ENCODE measurements at regions not wholly inside any gene's neighbourhood (a gene's known extent, or its start where the extent isn't known, plus 50 kb on each side); places are given as distances from the start of the nearest gene placed in this dataset.
A peak's percentile ranks its signal among the peaks of the same experiment; 100 is the strongest.

DNA sequence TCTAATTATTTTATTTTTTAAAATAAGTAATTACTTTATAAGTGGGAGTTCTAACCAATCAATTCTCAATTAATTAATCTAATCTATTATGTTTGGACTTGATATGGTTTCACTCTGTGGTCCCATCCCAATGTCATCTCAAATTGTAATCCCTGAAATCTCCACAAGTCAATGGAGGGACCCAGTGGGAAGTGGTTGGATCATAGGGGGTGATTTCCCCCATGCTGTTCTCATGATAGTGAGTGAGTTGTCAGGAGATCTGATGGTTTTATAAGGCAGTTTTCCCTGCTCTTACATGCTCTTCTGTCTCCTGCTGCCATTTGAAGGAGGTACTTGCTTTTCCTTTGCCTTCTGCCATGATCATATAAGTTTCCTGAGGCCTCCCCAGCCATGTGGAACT lies 836.1 kb downstream of the GALC start:
- no peak overlapping the region for H3K4me3 ChIP-seq (ENCODE audit: low read depth, low read length)
- TF ChIP-seq, protein P1, sequence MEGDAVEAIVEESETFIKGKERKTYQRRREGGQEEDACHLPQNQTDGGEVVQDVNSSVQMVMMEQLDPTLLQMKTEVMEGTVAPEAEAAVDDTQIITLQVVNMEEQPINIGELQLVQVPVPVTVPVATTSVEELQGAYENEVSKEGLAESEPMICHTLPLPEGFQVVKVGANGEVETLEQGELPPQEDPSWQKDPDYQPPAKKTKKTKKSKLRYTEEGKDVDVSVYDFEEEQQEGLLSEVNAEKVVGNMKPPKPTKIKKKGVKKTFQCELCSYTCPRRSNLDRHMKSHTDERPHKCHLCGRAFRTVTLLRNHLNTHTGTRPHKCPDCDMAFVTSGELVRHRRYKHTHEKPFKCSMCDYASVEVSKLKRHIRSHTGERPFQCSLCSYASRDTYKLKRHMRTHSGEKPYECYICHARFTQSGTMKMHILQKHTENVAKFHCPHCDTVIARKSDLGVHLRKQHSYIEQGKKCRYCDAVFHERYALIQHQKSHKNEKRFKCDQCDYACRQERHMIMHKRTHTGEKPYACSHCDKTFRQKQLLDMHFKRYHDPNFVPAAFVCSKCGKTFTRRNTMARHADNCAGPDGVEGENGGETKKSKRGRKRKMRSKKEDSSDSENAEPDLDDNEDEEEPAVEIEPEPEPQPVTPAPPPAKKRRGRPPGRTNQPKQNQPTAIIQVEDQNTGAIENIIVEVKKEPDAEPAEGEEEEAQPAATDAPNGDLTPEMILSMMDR (IDR thresholded peaks at IDR 0.05; ENCODE audit: insufficient read depth, low read depth, low read length), result no peak
- DNase-seq (ENCODE audit: low read depth), result no peak

DNA sequence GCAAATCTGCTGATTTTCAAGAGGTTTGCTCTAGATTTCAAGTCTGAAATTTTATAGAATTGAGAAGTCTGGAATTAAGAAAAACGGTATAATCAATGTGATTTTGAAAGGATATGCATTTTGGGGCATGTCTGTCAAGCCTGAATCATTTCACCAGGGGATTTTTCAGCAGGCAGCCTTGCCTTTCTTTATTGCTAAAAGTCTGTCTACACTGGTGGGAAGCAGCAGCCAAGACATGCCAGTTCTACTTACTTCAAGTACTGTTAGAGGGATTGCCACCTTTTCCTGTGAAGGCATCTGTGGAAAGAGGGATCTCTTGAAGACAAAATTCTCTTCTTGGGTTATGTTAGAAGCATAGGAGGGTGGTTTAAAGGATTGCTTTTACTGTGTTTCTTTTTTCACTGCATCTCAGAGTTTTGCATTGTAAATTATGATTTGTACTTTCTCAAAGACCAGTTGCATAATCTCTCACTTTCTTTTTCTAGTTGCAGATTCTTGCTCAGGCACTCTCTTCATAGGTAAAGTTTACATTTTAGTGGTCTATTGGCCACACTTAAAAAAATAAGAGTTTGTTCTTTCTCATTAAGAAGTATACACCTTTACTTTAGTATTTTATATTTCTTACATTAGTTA lies 837.0 kb downstream of the GALC start:
- DNase-seq (ENCODE audit: low read depth), result no peak
- no peak overlapping the region for H3K4me3 ChIP-seq (ENCODE audit: low read depth, low read length)
- TF ChIP-seq, protein P1 (IDR thresholded peaks at IDR 0.05; ENCODE audit: insufficient read depth, low read depth, low read length), result no peak

DNA sequence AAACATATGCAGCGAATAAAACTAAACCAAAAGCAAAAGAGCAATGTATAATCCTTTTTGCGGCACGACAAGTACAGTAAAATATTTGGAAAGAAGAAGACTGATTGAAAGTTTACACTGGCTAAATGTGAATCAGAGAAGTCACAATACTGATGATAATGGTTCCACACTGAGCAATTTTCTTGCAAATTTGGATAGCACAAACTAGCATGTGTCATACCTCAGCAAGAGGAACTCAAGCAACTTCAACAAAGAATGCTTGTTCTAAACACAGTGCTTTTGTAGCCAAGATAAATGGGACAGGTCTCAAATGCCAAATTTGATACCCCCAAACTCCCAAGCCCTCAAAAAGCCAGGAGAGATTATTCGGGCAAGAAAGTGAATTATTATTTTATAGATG lies 839.1 kb downstream of the GALC start:
- DNase-seq (ENCODE audit: low read depth), result no peak

DNA sequence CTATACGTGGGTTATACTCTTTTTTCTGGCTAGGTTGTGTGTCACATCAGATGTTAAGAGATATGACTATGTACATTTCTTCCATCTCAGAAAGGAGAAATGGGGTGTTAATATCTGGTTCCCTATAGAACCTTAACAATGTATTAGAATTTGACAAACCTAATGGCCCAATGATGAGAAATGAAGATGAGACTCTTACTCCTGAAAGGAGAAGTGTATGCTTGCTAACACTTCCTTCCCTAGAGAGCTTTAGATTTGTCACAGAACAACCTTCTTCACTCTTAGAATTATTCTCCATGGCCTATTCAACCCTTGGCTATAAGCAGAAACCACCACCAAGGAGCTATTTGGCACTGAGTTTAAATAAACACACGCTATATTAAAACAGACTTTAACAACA lies 839.6 kb downstream of the GALC start:
- no peak overlapping the region for H3K4me3 ChIP-seq (ENCODE audit: low read depth, low read length)
- DNase-seq (ENCODE audit: low read depth), result no peak
- TF ChIP-seq, protein P1 (IDR thresholded peaks at IDR 0.05; ENCODE audit: insufficient read depth, low read depth, low read length), result no peak

More for the DNA sequence above, 839.1 kb downstream of the GALC start:
- TF ChIP-seq, protein P1 (IDR thresholded peaks at IDR 0.05; ENCODE audit: insufficient read depth, low read depth, low read length), result no peak
- no peak overlapping the region for H3K4me3 ChIP-seq (ENCODE audit: low read depth, low read length)

DNA sequence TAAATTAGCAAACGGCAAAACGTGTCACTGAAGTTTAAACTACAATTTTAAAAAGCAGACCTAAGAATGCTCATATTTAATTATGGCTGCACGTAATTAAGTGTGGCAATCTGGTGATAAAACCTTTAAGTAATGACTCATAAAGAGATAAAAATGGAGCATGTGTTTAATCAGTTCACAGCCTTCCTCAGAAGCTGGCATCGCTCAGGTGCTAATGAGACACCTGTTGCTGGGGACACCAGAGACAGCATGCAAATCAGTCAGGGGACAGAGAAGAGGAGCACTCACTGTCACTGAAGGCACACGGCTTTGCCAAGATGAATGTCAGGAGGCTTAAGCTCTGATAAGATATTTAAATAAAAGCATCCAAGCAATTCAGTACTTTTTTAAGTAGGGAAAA lies 840.3 kb downstream of the GALC start:
- DNase-seq (ENCODE audit: low read depth), result no peak
- TF ChIP-seq, protein P1 (IDR thresholded peaks at IDR 0.05; ENCODE audit: insufficient read depth, low read depth, low read length), result no peak
- H3K4me3 ChIP-seq (ENCODE audit: low read depth, low read length), result no peak overlapping the region

DNA sequence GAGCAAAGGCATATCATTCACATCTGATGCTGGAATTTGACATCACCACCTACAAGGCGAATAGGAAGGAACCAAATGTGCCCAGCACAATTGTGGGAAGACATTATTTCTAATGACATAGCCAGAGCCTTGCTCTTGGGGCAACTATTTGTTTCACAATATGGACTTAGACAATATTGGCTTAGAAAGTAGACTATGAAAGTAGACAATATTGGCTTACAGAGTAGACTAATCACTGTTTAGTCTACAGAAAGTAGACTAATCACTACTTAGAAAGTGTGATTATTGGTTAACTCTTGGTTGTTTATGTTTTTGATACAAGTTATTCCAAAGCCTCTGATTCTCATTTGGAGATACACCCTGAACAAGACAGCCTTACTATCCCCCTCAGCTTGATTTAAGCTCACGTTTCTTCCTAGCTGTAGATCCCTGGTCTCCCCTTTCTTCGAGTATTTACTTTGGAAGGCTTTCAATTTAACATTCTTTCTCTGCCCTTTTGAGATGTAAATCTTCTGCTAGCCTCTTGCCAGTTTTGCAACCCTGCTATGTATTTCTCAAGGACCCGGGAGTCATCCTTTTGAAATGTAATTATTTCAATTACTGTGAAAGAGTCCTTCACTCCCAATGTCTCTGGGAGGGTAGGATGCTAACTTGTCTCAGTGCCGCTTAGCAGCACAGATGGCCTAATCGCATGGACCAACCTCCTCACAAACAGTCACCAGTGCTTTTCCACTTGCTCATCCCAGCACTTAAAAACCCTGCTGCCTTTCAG lies 843.2 kb downstream of the GALC start:
- no peak overlapping the region for H3K4me3 ChIP-seq (ENCODE audit: low read depth, low read length)
- TF ChIP-seq, protein P1 (IDR thresholded peaks at IDR 0.05; ENCODE audit: insufficient read depth, low read depth, low read length), result no peak
- peak; percentile 81 for DNase-seq (ENCODE audit: low read depth)

Measured in fibroblast of villous mesenchyme (primary cell).